Pancreas (tissue), 10 donors: ENCODE measurements at regions not wholly inside any gene's neighbourhood (a gene's known extent, or its start where the extent isn't known, plus 50 kb on each side); places are given as distances from the start of the nearest gene placed in this dataset.

ENCODE experiments used
- ATAC-seq, 4 donors: fragments of 200-7000 bp; cut with Tn5 transposase; one replicate each; pipeline versions ENCODE4 v1.8.0 to v1.9.1; 2020; ENCODE audit warnings: mild to moderate bottlenecking in 4 of 4, moderate library complexity in 4 of 4
- DNase-seq, 6 donors: peaks; one replicate each; pipeline ENCODE4 v3.0.0-alpha.2; 2020
- FAIRE-seq: peaks from 2 replicates; lab custom pipeline; 2012; peaks lifted over from hg19 to GRCh38; lab: Jason Lieb, UNC
- H3K27ac ChIP-seq, 4 donors: fragments of 200-600 bp; sonication (generic); 1 replicate in 3 of 4; 2 replicates in 1 of 4; pipeline versions ENCODE4 v1.5.0 to v1.8.0; 2020
- H3K27me3 ChIP-seq, 4 donors: fragments of 200-600 bp; one replicate each; pipeline ENCODE4 v1.8.0; 2021
- H3K36me3 ChIP-seq, 3 donors: fragments of 200-600 bp; sonication (generic) in 1 of 3; one replicate each; pipeline versions ENCODE4 v1.5.0 to v1.8.0; 2020 to 2021
- H3K4me1 ChIP-seq, 3 donors: fragments of 200-600 bp; one replicate each; pipeline ENCODE4 v1.8.0; 2021
- H3K4me3 ChIP-seq, 4 donors: fragments of 200-600 bp; sonication (generic) in 2 of 4; one replicate each; pipeline versions ENCODE4 v1.5.0 to v1.8.0; 2020 to 2021
- H3K9me3 ChIP-seq, 4 donors: fragments of 200-600 bp; one replicate each; pipeline ENCODE4 v1.8.0; 2021
- WGBS, 2 donors: extraction: QIAGEN DNeasy Blood & Tissue Kit; methylation state at CpG; one replicate each; pipeline ENCODE4 v1.1.7; 2013; 5-methylcytosine and 5-hydroxymethylcytosine counted together
- intact Hi-C, 3 donors: fragments of 100-400 bp; cut with DNase I; formaldehyde crosslinking; loops; one replicate each; pipeline versions ENCODE4 v1.11.1 to v1.14.2; 2022
- TF ChIP-seq, protein P1 (sequence below), 4 donors: fragments of 200-600 bp; sonication (generic) in 3 of 4; IDR thresholded peaks; one replicate each; pipeline versions ENCODE4 v1.5.0 to v1.8.0; 2021; ENCODE audit warnings: antibody characterized with exemption in 4 of 4
- donor health status: healthy with polysubstance abuse.
- donor health status: DM: no; HTN: no; CAD: no; lungs with moderate emphysema.
- donor health status: DM: no; HTN: no; CAD: no.
- donor health status: control.
- donor health status: control.
- donor health status: Bipolar disorder and iron deficiency.
- donor health status: DM: yes; HTN: yes; CAD: no.
- donor health status: DM: no; HTN: no; CAD: no.
- donor health status: DM: no; HTN: no; CAD: no.
- donor health status: DM: yes; HTN: yes; CAD: no.

DNA sequence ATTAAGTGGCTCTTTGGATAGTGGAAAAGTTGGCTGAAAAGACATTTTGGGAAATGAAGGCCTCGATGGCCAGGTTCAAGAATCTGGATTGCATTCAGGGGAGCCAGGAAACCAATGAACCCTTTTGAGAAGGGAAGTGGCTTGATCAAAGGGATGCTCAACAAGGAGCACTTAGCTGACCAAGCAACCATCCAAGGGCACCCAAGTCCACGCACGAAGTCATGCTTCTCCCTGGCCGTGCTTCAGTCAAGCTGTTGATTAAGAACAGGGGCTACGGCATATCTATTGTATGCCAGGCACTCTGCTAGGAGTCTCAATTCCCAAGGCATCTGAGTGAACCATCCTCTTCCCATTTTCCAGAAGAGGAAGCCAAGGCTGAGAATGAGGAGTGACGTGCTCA, 185.8 kb upstream of the GLI2 start:
- DNase-seq (no peak), FAIRE-seq (no peak), ATAC-seq (no peak)
- Histone ChIP-seq H3K36me3 (no peaks in the 10 kb centered on the region), H3K27ac (no peak overlapping the region), H3K4me1 (peaks cover 18 to 42% (median 28%) of the 10 kb centered on the region in 3 donors), H3K4me3 (no peak overlapping the region), H3K27me3 (no peaks in the 10 kb centered on the region), H3K9me3 (no peaks in the 10 kb centered on the region)
- WGBS, 2 donors = 89 to 91% methylated on average over 6 of the region's 6 CpGs
- TF ChIP-seq, protein P1, sequence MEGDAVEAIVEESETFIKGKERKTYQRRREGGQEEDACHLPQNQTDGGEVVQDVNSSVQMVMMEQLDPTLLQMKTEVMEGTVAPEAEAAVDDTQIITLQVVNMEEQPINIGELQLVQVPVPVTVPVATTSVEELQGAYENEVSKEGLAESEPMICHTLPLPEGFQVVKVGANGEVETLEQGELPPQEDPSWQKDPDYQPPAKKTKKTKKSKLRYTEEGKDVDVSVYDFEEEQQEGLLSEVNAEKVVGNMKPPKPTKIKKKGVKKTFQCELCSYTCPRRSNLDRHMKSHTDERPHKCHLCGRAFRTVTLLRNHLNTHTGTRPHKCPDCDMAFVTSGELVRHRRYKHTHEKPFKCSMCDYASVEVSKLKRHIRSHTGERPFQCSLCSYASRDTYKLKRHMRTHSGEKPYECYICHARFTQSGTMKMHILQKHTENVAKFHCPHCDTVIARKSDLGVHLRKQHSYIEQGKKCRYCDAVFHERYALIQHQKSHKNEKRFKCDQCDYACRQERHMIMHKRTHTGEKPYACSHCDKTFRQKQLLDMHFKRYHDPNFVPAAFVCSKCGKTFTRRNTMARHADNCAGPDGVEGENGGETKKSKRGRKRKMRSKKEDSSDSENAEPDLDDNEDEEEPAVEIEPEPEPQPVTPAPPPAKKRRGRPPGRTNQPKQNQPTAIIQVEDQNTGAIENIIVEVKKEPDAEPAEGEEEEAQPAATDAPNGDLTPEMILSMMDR (IDR thresholded peaks at IDR 0.05) = no peak
- intact Hi-C loops = no loop called here

DNA sequence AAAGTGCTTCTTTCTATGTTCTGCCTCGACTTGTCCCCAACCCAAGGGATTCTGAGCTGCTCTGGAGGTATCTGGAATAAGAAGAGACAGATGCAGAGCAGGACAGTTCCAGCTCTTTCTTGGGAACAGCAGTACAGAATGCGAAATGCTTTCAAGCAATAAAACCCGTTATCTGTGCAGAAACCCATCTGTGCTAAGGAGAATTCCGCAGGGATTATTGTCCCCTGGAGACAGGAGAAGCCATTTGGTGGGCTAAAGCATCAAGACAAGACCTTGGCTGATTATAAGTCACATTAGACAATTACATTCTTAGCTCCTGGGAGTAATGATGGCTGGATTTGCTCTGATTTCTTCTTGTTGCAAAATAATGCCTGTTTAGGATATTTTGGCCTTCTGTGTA, 185.4 kb upstream of the GLI2 start:
- FAIRE-seq (no peak), DNase-seq (no peak), ATAC-seq (no peak)
- H3K9me3 ChIP-seq = no peaks in the 10 kb centered on the region
- intact Hi-C loops = no loop called here
- H3K4me3 ChIP-seq = no peak overlapping the region
- WGBS, 2 donors = 85 to 91% methylated on average over 4 of the region's 4 CpGs
- no peaks in the 10 kb centered on the region for H3K36me3 ChIP-seq
- H3K27me3 ChIP-seq = no peaks in the 10 kb centered on the region
- TF ChIP-seq, protein P1 (IDR thresholded peaks at IDR 0.05) = no peak
- H3K4me1 ChIP-seq = peaks cover 18 to 42% (median 28%) of the 10 kb centered on the region in 3 donors
- no peak overlapping the region for H3K27ac ChIP-seq

DNA sequence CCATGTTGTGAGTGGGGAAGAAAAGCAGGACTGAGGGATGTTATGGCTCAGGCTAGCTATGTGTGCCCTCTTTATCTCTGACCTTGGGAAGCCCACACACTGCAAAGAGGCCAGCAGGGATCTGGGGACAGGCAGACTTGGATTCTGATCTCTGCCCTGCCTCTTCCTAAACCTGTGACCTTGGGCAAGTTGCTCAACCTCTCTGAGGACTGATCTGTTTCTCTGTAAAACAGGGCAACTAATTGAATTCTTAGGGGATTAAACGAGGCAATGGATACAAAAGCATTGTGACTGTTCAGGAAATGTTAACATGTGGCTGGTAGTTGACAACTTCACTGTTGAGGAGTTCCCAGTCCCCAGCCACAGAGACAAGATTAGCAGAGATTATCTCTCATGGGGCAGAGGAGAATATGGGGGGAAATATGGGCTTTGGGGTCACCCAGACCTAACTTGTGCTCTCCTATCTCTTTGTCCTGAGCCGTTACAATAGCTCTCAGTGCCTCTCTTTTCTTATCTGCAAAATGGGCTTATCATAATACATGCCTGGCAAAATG, 184.7 kb upstream of the GLI2 start:
- H3K4me1 ChIP-seq = peaks cover 18 to 42% (median 28%) of the 10 kb centered on the region in 3 donors
- no peak for ATAC-seq
- TF ChIP-seq, protein P1 (IDR thresholded peaks at IDR 0.05) = no peak
- DNase-seq = no peak
- H3K27me3 ChIP-seq = no peaks in the 10 kb centered on the region
- no peak for FAIRE-seq
- intact Hi-C loops = no loop called here
- no peak overlapping the region for H3K4me3 ChIP-seq
- no peak overlapping the region for H3K27ac ChIP-seq
- H3K36me3 ChIP-seq = no peaks in the 10 kb centered on the region
- 20 to 30% methylated on average over 2 of the region's 2 CpGs for WGBS, 2 donors
- H3K9me3 ChIP-seq = no peaks in the 10 kb centered on the region

DNA sequence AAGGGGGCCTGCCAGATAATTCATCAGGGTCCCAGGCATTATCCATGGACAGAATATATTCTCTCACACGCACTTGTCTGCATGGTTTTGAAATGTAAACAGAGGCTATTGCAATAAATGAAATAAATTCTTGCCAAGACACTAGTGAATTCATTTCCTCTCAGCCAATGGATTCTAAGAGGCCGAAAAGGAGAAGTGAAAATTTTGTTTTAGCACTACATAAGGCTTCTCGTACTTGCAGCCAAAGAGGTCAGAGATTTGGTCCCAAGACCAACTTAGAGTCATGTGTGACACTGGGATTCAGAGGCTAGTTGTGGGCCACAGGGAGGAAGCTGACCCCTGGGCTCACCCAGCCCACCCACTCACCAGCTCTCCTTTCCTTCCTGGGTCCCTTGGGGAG, 184.1 kb upstream of the GLI2 start:
- no peaks in the 10 kb centered on the region for H3K9me3 ChIP-seq
- peaks cover 18 to 38% (median 28%) of the 10 kb centered on the region in 3 donors for H3K4me1 ChIP-seq
- DNase-seq (no peak), ATAC-seq (no peak), FAIRE-seq (no peak)
- no peak overlapping the region for H3K27ac ChIP-seq
- TF ChIP-seq, protein P1 (IDR thresholded peaks at IDR 0.05) = no peak
- intact Hi-C loops = no loop called here
- 43 to 52% methylated on average over 3 of the region's 3 CpGs for WGBS, 2 donors
- no peaks in the 10 kb centered on the region for H3K36me3 ChIP-seq
- no peaks in the 10 kb centered on the region for H3K27me3 ChIP-seq
- H3K4me3 ChIP-seq = no peak overlapping the region

DNA sequence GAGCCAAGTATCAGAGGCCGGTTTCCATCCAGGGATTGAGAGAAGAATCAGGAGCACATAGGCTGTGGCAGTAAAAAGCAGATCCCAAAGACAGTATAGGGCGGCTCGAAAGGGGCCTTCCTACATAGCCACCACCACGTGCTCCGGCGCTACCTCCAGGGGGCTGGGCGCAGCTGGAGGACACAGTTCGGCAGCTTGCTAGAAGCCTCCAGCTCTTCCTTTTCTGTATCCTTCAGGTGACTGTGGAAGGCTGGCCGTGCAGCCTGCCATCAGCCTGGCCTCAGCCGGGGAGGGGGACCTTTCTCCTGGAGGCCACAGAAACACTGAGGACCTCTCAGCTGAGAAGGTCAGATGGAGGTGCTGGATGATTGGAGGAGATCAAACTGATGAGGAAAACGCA, 183.6 kb upstream of the GLI2 start:
- intact Hi-C loops = no loop called here
- DNase-seq = no peak
- FAIRE-seq = no peak

More for the DNA sequence above, 183.6 kb upstream of the GLI2 start:
- no peak overlapping the region for H3K4me3 ChIP-seq
- H3K36me3 ChIP-seq = no peaks in the 10 kb centered on the region
- peak overlapping the region; percentile 58 to 77 (median 67) for H3K27ac ChIP-seq
- TF ChIP-seq, protein P1 (IDR thresholded peaks at IDR 0.05) = no peak
- ATAC-seq = no peak
- peaks cover 18 to 33% (median 24%) of the 10 kb centered on the region in 3 donors for H3K4me1 ChIP-seq
- no peaks in the 10 kb centered on the region for H3K27me3 ChIP-seq
- H3K9me3 ChIP-seq = no peaks in the 10 kb centered on the region
- 90 to 92% methylated on average over 11 of the region's 11 CpGs for WGBS, 2 donors
